Mesendoderm (in vitro differentiated cells): ENCODE measurements at regions not wholly inside any gene's neighbourhood (a gene's known extent, or its start where the extent isn't known, plus 50 kb on each side); places are given as distances from the start of the nearest gene placed in this dataset.
A peak's percentile ranks its signal among the peaks of the same experiment; 100 is the strongest.

Source experiments
- DNase-seq: peaks from one replicate; pipeline ENCODE4 v3.0.0; 2013
- H2AK5ac ChIP-seq: 2 replicates; pipeline ENCODE4 v1.6.1; 2013; ENCODE audit warnings: low read length, inconsistent platforms
- H2BK120ac ChIP-seq: 2 replicates; pipeline ENCODE4 v1.6.1; 2013; ENCODE audit warnings: low read depth, mild to moderate bottlenecking, low read length, moderate library complexity, mixed read lengths
- H2BK15ac ChIP-seq: replicated peaks from 2 replicates; pipeline ENCODE4 v1.6.1; 2013; ENCODE audit warnings: low read depth, mild to moderate bottlenecking, moderate library complexity
- H2BK5ac ChIP-seq: 2 replicates; pipeline ENCODE4 v1.6.1; 2013; ENCODE audit warnings: low read length, inconsistent platforms
- H3K18ac ChIP-seq: 2 replicates; pipeline ENCODE4 v1.6.1; 2013; ENCODE audit warnings: mild to moderate bottlenecking, low read length, mixed read lengths
- H3K23ac ChIP-seq: one replicate; pipeline ENCODE4 v1.6.1; 2013; ENCODE audit warnings: low read length
- H3K27ac ChIP-seq: 2 replicates; pipeline ENCODE4 v1.5.1; 2013; ENCODE audit warnings: low read depth, mild to moderate bottlenecking, inconsistent platforms, low read length, moderate library complexity
- H3K27me3 ChIP-seq: 2 replicates; pipeline ENCODE4 v1.6.1; 2013; ENCODE audit warnings: low read length, control low read depth, mild to moderate bottlenecking, inconsistent platforms; ENCODE audit not compliant: insufficient read depth, poor library complexity
- H3K36me3 ChIP-seq: 2 replicates; pipeline ENCODE4 v1.6.1; 2013; ENCODE audit warnings: low read length, inconsistent platforms; ENCODE audit not compliant: control insufficient read depth, insufficient read depth
- H3K4ac ChIP-seq: one replicate; pipeline ENCODE4 v1.6.1; 2013; ENCODE audit warnings: low read depth, mild to moderate bottlenecking, low read length, moderate library complexity
- H3K4me1 ChIP-seq: 2 replicates; pipeline ENCODE4 v1.6.1; 2013; ENCODE audit warnings: low read depth, low read length, inconsistent platforms; ENCODE audit not compliant: control insufficient read depth
- H3K4me2 ChIP-seq: 2 replicates; pipeline ENCODE4 v1.6.1; 2013; ENCODE audit warnings: low read length
- H3K4me3 ChIP-seq: 2 replicates; pipeline ENCODE4 v1.5.1; 2013; ENCODE audit warnings: mild to moderate bottlenecking, low read length
- H3K56ac ChIP-seq: one replicate; pipeline ENCODE4 v1.6.1; 2013; ENCODE audit warnings: low read length
- H3K79me1 ChIP-seq: 2 replicates; pipeline ENCODE4 v1.6.1; 2013; ENCODE audit warnings: low read length, inconsistent platforms
- H3K79me2 ChIP-seq: 2 replicates; pipeline ENCODE4 v1.6.1; 2013; ENCODE audit warnings: mild to moderate bottlenecking, low read length; ENCODE audit not compliant: control insufficient read depth, insufficient read depth
- H3K9ac ChIP-seq: 2 replicates; pipeline ENCODE4 v1.6.1; 2013; ENCODE audit warnings: low read length, inconsistent platforms
- H4K5ac ChIP-seq: one replicate; pipeline ENCODE4 v1.6.1; 2013; ENCODE audit warnings: low read length
- H4K8ac ChIP-seq: one replicate; pipeline ENCODE4 v1.6.1; 2013; ENCODE audit warnings: low read depth, mild to moderate bottlenecking, control low read depth, low read length, moderate library complexity
- WGBS: extraction: QIAGEN DNeasy Blood & Tissue Kit; methylation state at CpG from one replicate; pipeline ENCODE4 v1.1.7; 2013; ENCODE audit warnings: low lambda C conversion rate, missing lambda C conversion rate; ENCODE audit not compliant: insufficient coverage; ENCODE audit errors: extremely low coverage; 5-methylcytosine and 5-hydroxymethylcytosine counted together

DNA sequence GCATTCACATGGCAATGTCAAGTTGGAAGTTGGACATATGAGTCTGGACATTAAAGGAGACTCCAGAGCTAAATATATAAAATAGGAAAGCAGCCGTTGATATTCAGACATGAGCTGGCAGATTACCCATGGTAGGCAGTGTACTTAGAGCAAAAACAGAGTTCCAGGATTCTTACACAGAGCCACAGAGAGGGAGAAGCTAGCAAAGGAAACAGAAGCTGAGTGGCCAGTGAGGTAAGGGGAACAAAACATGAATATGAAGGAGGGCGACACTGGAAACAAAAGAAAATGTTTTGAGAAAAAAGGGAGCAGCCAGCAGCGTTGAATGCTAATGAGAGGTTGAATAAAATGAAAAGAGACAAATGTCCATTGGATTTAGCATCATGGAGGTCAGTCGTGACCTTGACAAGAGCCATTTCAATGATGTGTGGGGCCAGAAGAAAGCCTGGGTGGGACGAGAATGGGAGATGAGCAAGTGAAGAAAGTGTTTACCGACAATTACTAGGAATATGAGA, 198.4 kb downstream of the POU4F1 start:
- Histone ChIP-seq H2BK120ac (no peak overlapping the region), H3K56ac (no peak overlapping the region), H2AK5ac (no peak overlapping the region), H3K23ac (no peak overlapping the region), H3K18ac (no peak overlapping the region), H3K27ac (no peak overlapping the region), H3K4me3 (no peak overlapping the region), H3K4ac (no peak overlapping the region), H2BK5ac (no peak overlapping the region), H2BK15ac (no peak overlapping the region), H3K4me2 (no peak overlapping the region), H3K4me1 (peaks cover 2% of the 10 kb centered on the region), H3K79me1 (no peaks in the 10 kb centered on the region), H3K27me3 (no peaks in the 10 kb centered on the region), H4K8ac (no peak overlapping the region), H3K79me2 (no peaks in the 10 kb centered on the region), H4K5ac (no peak overlapping the region), H3K9ac (no peak overlapping the region), H3K36me3 (no peaks in the 10 kb centered on the region)
- WGBS = no CpG with 5 or more reads among the region's 6 CpGs
- DNase-seq = no peak

DNA sequence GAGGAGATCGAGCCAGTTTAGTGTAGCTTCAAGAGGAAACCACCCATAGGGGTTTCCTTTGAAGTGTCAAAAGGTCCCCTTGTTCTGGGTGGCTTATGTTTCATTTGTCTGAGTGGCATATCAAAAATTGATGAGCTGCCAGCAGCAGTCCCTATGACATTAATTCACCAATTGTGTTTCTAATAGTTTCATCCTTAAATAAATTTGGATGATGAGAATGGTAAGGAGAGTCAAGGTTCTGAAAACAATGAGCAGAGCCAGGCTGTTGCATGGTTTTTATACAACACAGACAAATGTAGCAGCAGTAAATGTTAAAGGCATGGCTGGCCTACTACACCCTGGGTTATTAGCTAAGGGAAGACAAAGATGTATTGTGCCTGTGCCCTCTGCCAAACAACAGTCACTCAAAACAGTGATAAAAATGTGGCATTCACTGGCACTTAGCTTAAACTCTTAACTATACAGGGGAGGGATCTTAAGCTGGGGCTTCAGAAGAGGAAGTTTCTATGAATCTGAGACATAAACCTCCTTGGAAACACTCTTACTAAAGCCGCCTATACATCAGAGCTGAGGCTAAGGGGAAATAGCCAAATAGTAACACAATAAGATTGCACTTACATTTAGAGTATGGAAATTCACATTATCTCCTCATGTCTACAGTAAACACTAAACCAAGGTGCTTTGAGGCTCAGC, 200.5 kb downstream of the POU4F1 start:
- H3K4me3 ChIP-seq = no peak overlapping the region
- H3K4me2 ChIP-seq = no peak overlapping the region
- no peaks in the 10 kb centered on the region for H3K4me1 ChIP-seq
- no peaks in the 10 kb centered on the region for H3K79me2 ChIP-seq
- no peak overlapping the region for H3K4ac ChIP-seq
- DNase-seq = no peak
- no peak overlapping the region for H3K56ac ChIP-seq
- WGBS = no CpG with 5 or more reads among the region's 2 CpGs
- H2AK5ac ChIP-seq = no peak overlapping the region
- no peak overlapping the region for H4K8ac ChIP-seq
- no peak overlapping the region for H3K27ac ChIP-seq
- no peaks in the 10 kb centered on the region for H3K79me1 ChIP-seq
- no peak overlapping the region for H4K5ac ChIP-seq
- no peak overlapping the region for H2BK5ac ChIP-seq
- no peak overlapping the region for H3K23ac ChIP-seq
- H2BK15ac ChIP-seq = no peak overlapping the region
- H3K36me3 ChIP-seq = no peaks in the 10 kb centered on the region
- H3K9ac ChIP-seq = no peak overlapping the region
- peak overlapping the region; percentile 10 for H3K18ac ChIP-seq
- H2BK120ac ChIP-seq = no peak overlapping the region
- no peaks in the 10 kb centered on the region for H3K27me3 ChIP-seq

DNA sequence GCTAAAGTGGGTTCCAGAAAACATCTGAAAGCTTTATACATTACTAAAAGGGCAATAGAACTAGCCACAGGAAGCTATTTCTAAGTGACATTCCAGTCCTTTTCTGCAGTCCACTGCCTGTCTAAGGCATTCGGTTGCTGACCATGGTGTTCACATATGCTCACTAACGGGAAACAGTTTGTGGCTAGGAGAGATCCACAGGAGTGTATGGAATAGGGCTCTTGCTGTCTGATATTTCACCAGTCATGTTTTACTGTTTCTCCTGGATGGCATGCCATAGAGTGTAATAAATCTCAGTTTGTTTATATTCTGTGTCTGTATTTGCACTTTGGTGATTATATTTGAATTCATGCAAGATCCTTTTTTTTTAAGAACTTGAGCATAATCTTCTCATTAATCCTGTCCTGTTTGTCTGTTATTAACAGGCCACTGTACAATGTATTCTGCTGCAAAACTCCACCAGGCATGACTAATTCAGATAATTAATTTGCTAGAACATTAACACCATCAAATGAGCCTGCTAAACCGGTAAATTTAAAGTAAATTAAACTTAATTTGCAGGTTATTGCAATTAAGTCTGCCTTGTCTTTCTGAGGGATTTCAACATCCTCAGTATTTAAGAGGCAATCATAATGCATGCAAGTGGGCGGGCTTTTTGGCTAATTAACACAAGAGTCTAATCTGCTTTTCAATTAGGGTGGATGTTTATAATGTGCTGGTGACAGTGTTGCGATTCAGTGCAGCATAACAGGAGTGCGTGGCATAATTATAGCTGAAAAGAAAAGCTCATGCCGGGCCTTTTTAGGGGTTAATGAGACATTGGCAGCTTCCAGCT, 201.3 kb downstream of the POU4F1 start:
- H3K79me2 ChIP-seq = no peaks in the 10 kb centered on the region
- H3K23ac ChIP-seq = no peak overlapping the region
- no peak overlapping the region for H3K4me2 ChIP-seq
- H3K9ac ChIP-seq = no peak overlapping the region
- DNase-seq = no peak
- no peak overlapping the region for H2BK15ac ChIP-seq
- no peak overlapping the region for H3K27ac ChIP-seq
- H3K79me1 ChIP-seq = no peaks in the 10 kb centered on the region
- H3K27me3 ChIP-seq = no peaks in the 10 kb centered on the region
- no peak overlapping the region for H3K4ac ChIP-seq
- no peak overlapping the region for H2AK5ac ChIP-seq
- H3K56ac ChIP-seq = no peak overlapping the region
- peak overlapping the region; percentile 10 for H3K18ac ChIP-seq
- WGBS = no CpG with 5 or more reads among the region's 7 CpGs
- H2BK5ac ChIP-seq = no peak overlapping the region
- no peak overlapping the region for H4K5ac ChIP-seq
- H3K4me1 ChIP-seq = no peaks in the 10 kb centered on the region
- no peak overlapping the region for H4K8ac ChIP-seq
- H3K4me3 ChIP-seq = no peak overlapping the region
- no peaks in the 10 kb centered on the region for H3K36me3 ChIP-seq
- no peak overlapping the region for H2BK120ac ChIP-seq

DNA sequence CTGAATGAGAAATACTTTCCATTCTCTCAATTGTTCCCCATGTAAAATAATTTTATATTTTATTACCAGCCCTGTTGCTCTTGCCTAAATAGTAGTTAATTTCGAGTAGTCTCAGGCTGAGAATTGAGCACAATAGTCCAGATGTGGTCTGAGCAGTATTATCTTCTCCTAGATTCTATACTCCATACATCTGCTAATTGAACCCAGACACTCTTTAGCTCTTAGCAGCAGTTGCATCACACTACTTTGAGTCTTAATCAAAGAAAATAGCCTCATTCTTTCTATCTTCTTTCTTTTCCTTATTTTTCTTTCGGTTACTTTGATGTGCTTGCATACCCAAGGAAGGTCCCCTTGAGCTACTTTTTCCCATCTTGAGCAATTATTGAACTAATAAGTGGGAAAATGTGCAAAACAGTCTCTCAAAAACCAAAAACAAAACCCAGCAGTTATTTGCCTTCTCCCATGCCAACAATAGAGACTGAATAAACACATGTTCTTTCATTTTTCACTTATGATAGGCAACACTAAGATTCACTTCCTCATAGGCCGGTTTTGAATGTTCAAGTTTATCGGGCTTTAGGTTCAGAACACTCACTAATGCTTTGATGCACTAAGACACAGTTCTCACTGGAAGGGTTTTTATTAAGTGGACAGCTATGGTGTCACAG, 204.5 kb downstream of the POU4F1 start:
- H3K23ac ChIP-seq = no peak overlapping the region
- no peak overlapping the region for H2BK5ac ChIP-seq
- no peak overlapping the region for H3K27ac ChIP-seq
- no peak overlapping the region for H2AK5ac ChIP-seq
- no peak overlapping the region for H3K18ac ChIP-seq
- H3K27me3 ChIP-seq = no peaks in the 10 kb centered on the region
- H2BK120ac ChIP-seq = no peak overlapping the region
- H2BK15ac ChIP-seq = no peak overlapping the region
- no peaks in the 10 kb centered on the region for H3K36me3 ChIP-seq
- H4K8ac ChIP-seq = no peak overlapping the region
- H3K56ac ChIP-seq = no peak overlapping the region
- no peak overlapping the region for H3K4me2 ChIP-seq
- H3K4me3 ChIP-seq = no peak overlapping the region
- no peak overlapping the region for H3K4ac ChIP-seq
- no peaks in the 10 kb centered on the region for H3K4me1 ChIP-seq
- no peaks in the 10 kb centered on the region for H3K79me2 ChIP-seq
- no CpG with 5 or more reads among the region's 4 CpGs for WGBS
- no peak overlapping the region for H3K9ac ChIP-seq
- no peak for DNase-seq
- H3K79me1 ChIP-seq = no peaks in the 10 kb centered on the region
- H4K5ac ChIP-seq = no peak overlapping the region

DNA sequence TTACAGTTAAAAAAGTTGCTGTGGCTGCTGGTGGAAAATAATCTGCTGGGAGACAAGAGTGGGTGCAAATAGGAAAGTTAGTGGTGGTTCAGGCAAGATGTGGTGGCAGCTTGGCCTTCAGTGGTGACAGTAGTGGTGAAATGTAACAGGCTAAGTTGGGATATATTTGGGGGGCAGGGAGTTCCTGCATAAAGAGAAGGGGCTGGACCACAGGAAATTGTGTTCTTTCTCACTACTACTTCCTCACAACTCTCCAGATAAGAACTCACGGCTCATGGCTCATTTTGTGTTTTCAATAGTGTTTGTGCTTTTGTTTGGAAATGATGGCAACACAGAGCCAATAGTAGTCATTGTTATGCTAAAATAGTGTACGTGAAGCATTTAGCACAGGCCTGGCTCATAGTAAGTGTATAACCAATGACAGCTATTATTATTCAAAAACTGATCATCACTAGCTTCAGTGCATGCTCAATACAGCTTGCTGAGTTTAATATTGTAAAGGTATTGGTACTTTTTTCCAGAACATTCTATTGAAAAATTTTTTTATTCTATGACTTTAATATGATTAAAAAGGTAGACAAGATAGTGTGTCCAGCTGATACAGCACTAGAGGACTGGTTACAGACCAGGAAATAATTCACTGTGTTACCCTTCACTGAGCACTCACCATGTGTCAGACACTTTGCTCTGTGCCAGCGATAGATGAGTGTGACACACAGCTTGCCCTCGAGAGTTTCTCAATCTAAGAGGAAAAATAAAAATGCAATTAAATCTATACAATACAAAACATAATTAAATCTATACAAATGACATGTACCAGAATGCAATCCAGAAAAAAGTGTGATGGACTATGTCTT, 209.8 kb downstream of the POU4F1 start:
- H3K23ac ChIP-seq = no peak overlapping the region
- no peak overlapping the region for H3K4me2 ChIP-seq
- no peak overlapping the region for H2BK5ac ChIP-seq
- no peak overlapping the region for H3K56ac ChIP-seq
- no peak overlapping the region for H3K9ac ChIP-seq
- H2AK5ac ChIP-seq = no peak overlapping the region
- no peaks in the 10 kb centered on the region for H3K27me3 ChIP-seq
- H3K79me1 ChIP-seq = no peaks in the 10 kb centered on the region
- H3K27ac ChIP-seq = no peak overlapping the region
- H3K36me3 ChIP-seq = no peaks in the 10 kb centered on the region
- H2BK120ac ChIP-seq = no peak overlapping the region
- DNase-seq = peak; percentile 6
- H3K18ac ChIP-seq = no peak overlapping the region
- H4K5ac ChIP-seq = no peak overlapping the region
- H3K79me2 ChIP-seq = no peaks in the 10 kb centered on the region
- H4K8ac ChIP-seq = no peak overlapping the region
- no peak overlapping the region for H3K4me3 ChIP-seq
- no CpG with 5 or more reads among the region's 4 CpGs for WGBS
- peaks cover 2% of the 10 kb centered on the region for H3K4me1 ChIP-seq
- H3K4ac ChIP-seq = no peak overlapping the region
- no peak overlapping the region for H2BK15ac ChIP-seq
